ENCODE measurements at regions not wholly inside any gene's neighbourhood (a gene's known extent, or its start where the extent isn't known, plus 50 kb on each side); places are given as distances from the start of the nearest gene placed in this dataset.
"Not testable (repeated sequence)": the region's sequence is repeated elsewhere in the genome, so short reads cannot be mapped to it uniquely, and the experiment has no call there.

- H3K4me3 Mint-ChIP-seq: no peak overlapping the region
- DNase-seq (no peak), ATAC-seq (ENCODE audit: low read depth) (no peak)
- H3K27ac Mint-ChIP-seq: no peak overlapping the region
- H3K27me3 Mint-ChIP-seq: no peaks in the 10 kb centered on the region
- peaks cover 3% of the 10 kb centered on the region for H3K4me1 Mint-ChIP-seq
- H3K36me3 Mint-ChIP-seq: peaks cover 11% of the 10 kb centered on the region
- POLR2A ChIA-PET: no interaction called here
- peaks cover 17% of the 10 kb centered on the region for H3K9me3 Mint-ChIP-seq
These were observed 197.6 kb upstream of the KLF3 start for GRCh38 chr4:38466401-38466800.

- Mint-ChIP-seq H3K27ac (no peak overlapping the region), H3K4me1 (peaks cover 3% of the 10 kb centered on the region), H3K36me3 (peaks cover 11% of the 10 kb centered on the region), H3K4me3 (no peak overlapping the region), H3K9me3 (peaks cover 17% of the 10 kb centered on the region), H3K27me3 (no peaks in the 10 kb centered on the region)
- POLR2A ChIA-PET: no interaction called here
- DNase-seq (no peak), ATAC-seq (ENCODE audit: low read depth) (no peak)
These were observed 196.7 kb upstream of the KLF3 start for GRCh38 chr4:38467296-38467695.

GRCh38 chr4:38468339-38468866 lies 195.6 kb upstream of the KLF3 start:
- Mint-ChIP-seq H3K4me3 (no peak overlapping the region), H3K9me3 (peaks cover 15% of the 10 kb centered on the region), H3K36me3 (peaks cover 11% of the 10 kb centered on the region), H3K27ac (no peak overlapping the region), H3K4me1 (peaks cover 3% of the 10 kb centered on the region), H3K27me3 (no peaks in the 10 kb centered on the region)
- ATAC-seq (ENCODE audit: low read depth) (no peak), DNase-seq (no peak)
- POLR2A ChIA-PET: no interaction called here

- H3K4me3 Mint-ChIP-seq: no peak overlapping the region
- DNase-seq: no peak
- H3K9me3 Mint-ChIP-seq: peaks cover 15% of the 10 kb centered on the region
- POLR2A ChIA-PET: no interaction called here
- no peak for ATAC-seq (ENCODE audit: low read depth)
- no peak overlapping the region for H3K27ac Mint-ChIP-seq
- peaks cover 3% of the 10 kb centered on the region for H3K4me1 Mint-ChIP-seq
- H3K36me3 Mint-ChIP-seq: peaks cover 10% of the 10 kb centered on the region
- H3K27me3 Mint-ChIP-seq: no peaks in the 10 kb centered on the region
These were observed 194.6 kb upstream of the KLF3 start for GRCh38 chr4:38469410-38469809.

- peaks cover 6% of the 10 kb centered on the region for H3K36me3 Mint-ChIP-seq
- H3K27me3 Mint-ChIP-seq: no peaks in the 10 kb centered on the region
- H3K4me3 Mint-ChIP-seq: no peak overlapping the region
- H3K4me1 Mint-ChIP-seq: no peaks in the 10 kb centered on the region
- DNase-seq (no peak), ATAC-seq (ENCODE audit: low read depth) (no peak)
- POLR2A ChIA-PET: no interaction called here
- H3K27ac Mint-ChIP-seq: no peak overlapping the region
- H3K9me3 Mint-ChIP-seq: peaks cover 18% of the 10 kb centered on the region
These were observed 193.2 kb upstream of the KLF3 start for GRCh38 chr4:38470735-38471262.

GRCh38 chr4:38482696-38483095 lies 181.3 kb upstream of the KLF3 start:
- H3K36me3 Mint-ChIP-seq: peaks cover 3% of the 10 kb centered on the region
- POLR2A ChIA-PET: no interaction called here
- H3K4me1 Mint-ChIP-seq: peaks cover 5% of the 10 kb centered on the region
- peaks cover 5% of the 10 kb centered on the region for H3K9me3 Mint-ChIP-seq
- no peak for DNase-seq
- H3K27me3 Mint-ChIP-seq: no peaks in the 10 kb centered on the region
- no peak overlapping the region for H3K27ac Mint-ChIP-seq
- no peak for ATAC-seq (ENCODE audit: low read depth)
- no peak overlapping the region for H3K4me3 Mint-ChIP-seq

GRCh38 chr4:38483628-38484027 lies 180.4 kb upstream of the KLF3 start:
- H3K36me3 Mint-ChIP-seq; H3K27me3 Mint-ChIP-seq; POLR2A ChIA-PET; H3K9me3 Mint-ChIP-seq; H3K4me1 Mint-ChIP-seq; H3K4me3 Mint-ChIP-seq; ATAC-seq (ENCODE audit: low read depth); H3K27ac Mint-ChIP-seq; DNase-seq: not testable (repeated sequence)

- POLR2A ChIA-PET: interaction anchor here (1.0 to 1.4 kb wide), 2 partner anchors 21 to 40 kb away, joined by 3 read pairs; no protein-coding TSS in a partner anchor
- Mint-ChIP-seq H3K4me3 (peak overlapping the region; percentile 64), H3K27me3 (no peaks in the 10 kb centered on the region), H3K4me1 (peaks cover 22% of the 10 kb centered on the region), H3K27ac (peak overlapping the region; percentile 85), H3K9me3 (no peaks in the 10 kb centered on the region), H3K36me3 (no peaks in the 10 kb centered on the region)
- DNase-seq (no peak), ATAC-seq (ENCODE audit: low read depth) (no peak)
These were observed 174.8 kb upstream of the KLF3 start for GRCh38 chr4:38489011-38489861.

- peak overlapping the region; percentile 64 for H3K4me3 Mint-ChIP-seq
- no peaks in the 10 kb centered on the region for H3K36me3 Mint-ChIP-seq
- POLR2A ChIA-PET: interaction anchor here (1.4 kb wide), 1 partner anchor 20 kb away, joined by 3 read pairs; no protein-coding TSS in a partner anchor
These were observed 173.9 kb upstream of the KLF3 start for GRCh38 chr4:38489924-38490639.

GRCh38 chr4:38490753-38491446 lies 173.1 kb upstream of the KLF3 start:
- POLR2A ChIA-PET: interaction anchor here (1.4 kb wide), 1 partner anchor 19 kb away, joined by 3 read pairs; no protein-coding TSS in a partner anchor
- DNase-seq (no peak), ATAC-seq (ENCODE audit: low read depth) (no peak)
- Mint-ChIP-seq H3K27me3 (no peaks in the 10 kb centered on the region), H3K9me3 (no peaks in the 10 kb centered on the region), H3K4me3 (no peak overlapping the region), H3K36me3 (no peaks in the 10 kb centered on the region), H3K27ac (no peak overlapping the region), H3K4me1 (peaks cover 22% of the 10 kb centered on the region)

More at GRCh38 chr4:38489924-38490639, 173.9 kb upstream of the KLF3 start:
- Mint-ChIP-seq H3K27me3 (no peaks in the 10 kb centered on the region), H3K9me3 (no peaks in the 10 kb centered on the region), H3K27ac (peak overlapping the region; percentile 85), H3K4me1 (peaks cover 22% of the 10 kb centered on the region)
- DNase-seq (no peak), ATAC-seq (ENCODE audit: low read depth) (peak; percentile 69)

GRCh38 chr4:38491854-38492478 lies 172.0 kb upstream of the KLF3 start:
- Mint-ChIP-seq H3K4me3 (peak overlapping the region; percentile 6), H3K36me3 (no peaks in the 10 kb centered on the region), H3K27me3 (no peaks in the 10 kb centered on the region), H3K27ac (no peak overlapping the region), H3K9me3 (no peaks in the 10 kb centered on the region), H3K4me1 (peaks cover 22% of the 10 kb centered on the region)
- POLR2A ChIA-PET: no interaction called here
- DNase-seq: no peak
- ATAC-seq (ENCODE audit: low read depth): peak; percentile 26

- H3K4me1 Mint-ChIP-seq: peaks cover 22% of the 10 kb centered on the region
- H3K27ac Mint-ChIP-seq: no peak overlapping the region
- no peaks in the 10 kb centered on the region for H3K27me3 Mint-ChIP-seq
- POLR2A ChIA-PET: no interaction called here
- ATAC-seq (ENCODE audit: low read depth): no peak
- no peaks in the 10 kb centered on the region for H3K36me3 Mint-ChIP-seq
- DNase-seq: no peak
- no peaks in the 10 kb centered on the region for H3K9me3 Mint-ChIP-seq
- H3K4me3 Mint-ChIP-seq: no peak overlapping the region
These were observed 170.9 kb upstream of the KLF3 start for GRCh38 chr4:38493066-38493465.

- Mint-ChIP-seq H3K36me3 (peaks cover under 1% of the 10 kb centered on the region), H3K9me3 (no peaks in the 10 kb centered on the region), H3K4me1 (peaks cover 10% of the 10 kb centered on the region), H3K4me3 (no peak overlapping the region), H3K27ac (no peak overlapping the region), H3K27me3 (no peaks in the 10 kb centered on the region)
- DNase-seq (no peak), ATAC-seq (ENCODE audit: low read depth) (no peak)
- POLR2A ChIA-PET: no interaction called here
These were observed 168.6 kb upstream of the KLF3 start for GRCh38 chr4:38495446-38495845.
